KMS-11 (cell line): ENCODE measurements at regions not wholly inside any gene's neighbourhood (a gene's known extent, or its start where the extent isn't known, plus 50 kb on each side); places are given as distances from the start of the nearest gene placed in this dataset.
"Not testable (repeated sequence)": the region's sequence is repeated elsewhere in the genome, so short reads cannot be mapped to it uniquely, and the experiment has no call there.

Source experiments
- H2AFZ ChIP-seq: fragments of 200-600 bp; sonication (generic); 2 replicates; pipeline ENCODE4 v1.6.1; 2016; ENCODE audit warnings: antibody characterized with exemption, mixed run types, low read depth
- H3K27ac ChIP-seq: fragments of 200-600 bp; sonication (generic); 2 replicates; pipeline ENCODE4 v1.6.1; 2016; ENCODE audit warnings: mild to moderate bottlenecking, mixed run types
- H3K27me3 ChIP-seq: fragments of 200-600 bp; sonication (generic); 2 replicates; pipeline ENCODE4 v1.6.1; 2017; ENCODE audit warnings: mild to moderate bottlenecking, low read depth, mixed run types, moderate library complexity; ENCODE audit not compliant: insufficient read depth
- H3K36me3 ChIP-seq: fragments of 200-600 bp; sonication (generic); 2 replicates; pipeline ENCODE4 v1.6.1; 2017; ENCODE audit warnings: mild to moderate bottlenecking, mixed run types; ENCODE audit not compliant: insufficient read depth
- H3K4me1 ChIP-seq: fragments of 200-600 bp; sonication (generic); 2 replicates; pipeline ENCODE4 v1.6.1; 2016; ENCODE audit warnings: mild to moderate bottlenecking, low read depth, mixed run types; ENCODE audit not compliant: poor library complexity, severe bottlenecking
- H3K4me2 ChIP-seq: fragments of 200-600 bp; sonication (generic); 2 replicates; pipeline ENCODE4 v1.7.0; 2016; ENCODE audit warnings: mild to moderate bottlenecking, mixed run types
- H3K4me3 ChIP-seq: fragments of 200-600 bp; sonication (generic); IDR thresholded peaks from 2 replicates; pipeline ENCODE4 v1.6.1; 2017; ENCODE audit warnings: low read depth, low read length, mixed read lengths; ENCODE audit not compliant: insufficient read depth
- H3K79me2 ChIP-seq: fragments of 200-600 bp; sonication (generic); 2 replicates; pipeline ENCODE4 v1.6.1; 2016; ENCODE audit warnings: low read depth, mixed run types; ENCODE audit not compliant: insufficient read depth
- H3K9ac ChIP-seq: fragments of 200-600 bp; sonication (generic); 2 replicates; pipeline ENCODE4 v1.6.1; 2016; ENCODE audit warnings: mild to moderate bottlenecking, mixed run types
- H4K20me1 ChIP-seq: fragments of 200-600 bp; sonication (generic); 2 replicates; pipeline ENCODE4 v1.6.1; 2016; ENCODE audit warnings: mild to moderate bottlenecking, mixed run types; ENCODE audit not compliant: insufficient read depth
- TF ChIP-seq, protein P1 (sequence below): fragments of 200-600 bp; sonication (generic); conservative IDR thresholded peaks from 2 replicates; pipeline ENCODE4 v1.6.1; 2017; ENCODE audit warnings: low read depth, mild to moderate bottlenecking, antibody characterized with exemption, low read length, moderate library complexity, mixed read lengths

DNA sequence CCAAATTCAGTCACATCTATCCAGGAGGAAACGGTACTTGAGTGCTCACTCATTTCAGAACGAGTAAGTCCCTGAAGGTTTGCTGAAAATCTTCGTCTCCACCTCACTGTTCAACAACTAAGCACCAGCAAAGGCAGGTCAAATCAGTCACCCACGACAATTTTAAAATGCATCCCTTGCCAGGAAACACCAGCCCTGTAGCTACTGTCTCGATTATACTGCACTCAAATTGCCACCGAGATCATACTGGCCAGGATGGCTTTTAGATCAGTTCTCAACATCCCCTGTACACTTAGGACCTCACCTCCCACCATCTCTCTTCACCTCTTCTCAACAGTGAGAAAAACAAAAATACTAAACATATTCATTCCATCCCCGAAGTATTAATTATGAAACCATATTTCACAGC, 298.6 kb downstream of the AGTPBP1 start:
- Histone ChIP-seq H3K9ac (no peak overlapping the region), H3K4me1 (no peaks in the 10 kb centered on the region), H3K79me2 (no peaks in the 10 kb centered on the region), H4K20me1 (no peaks in the 10 kb centered on the region), H3K27ac (no peak overlapping the region), H3K27me3 (no peaks in the 10 kb centered on the region), H2AFZ (no peak overlapping the region), H3K4me3 (no peak overlapping the region), H3K4me2 (no peak overlapping the region), H3K36me3 (no peaks in the 10 kb centered on the region)
- TF ChIP-seq, protein P1, sequence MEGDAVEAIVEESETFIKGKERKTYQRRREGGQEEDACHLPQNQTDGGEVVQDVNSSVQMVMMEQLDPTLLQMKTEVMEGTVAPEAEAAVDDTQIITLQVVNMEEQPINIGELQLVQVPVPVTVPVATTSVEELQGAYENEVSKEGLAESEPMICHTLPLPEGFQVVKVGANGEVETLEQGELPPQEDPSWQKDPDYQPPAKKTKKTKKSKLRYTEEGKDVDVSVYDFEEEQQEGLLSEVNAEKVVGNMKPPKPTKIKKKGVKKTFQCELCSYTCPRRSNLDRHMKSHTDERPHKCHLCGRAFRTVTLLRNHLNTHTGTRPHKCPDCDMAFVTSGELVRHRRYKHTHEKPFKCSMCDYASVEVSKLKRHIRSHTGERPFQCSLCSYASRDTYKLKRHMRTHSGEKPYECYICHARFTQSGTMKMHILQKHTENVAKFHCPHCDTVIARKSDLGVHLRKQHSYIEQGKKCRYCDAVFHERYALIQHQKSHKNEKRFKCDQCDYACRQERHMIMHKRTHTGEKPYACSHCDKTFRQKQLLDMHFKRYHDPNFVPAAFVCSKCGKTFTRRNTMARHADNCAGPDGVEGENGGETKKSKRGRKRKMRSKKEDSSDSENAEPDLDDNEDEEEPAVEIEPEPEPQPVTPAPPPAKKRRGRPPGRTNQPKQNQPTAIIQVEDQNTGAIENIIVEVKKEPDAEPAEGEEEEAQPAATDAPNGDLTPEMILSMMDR = no peak

DNA sequence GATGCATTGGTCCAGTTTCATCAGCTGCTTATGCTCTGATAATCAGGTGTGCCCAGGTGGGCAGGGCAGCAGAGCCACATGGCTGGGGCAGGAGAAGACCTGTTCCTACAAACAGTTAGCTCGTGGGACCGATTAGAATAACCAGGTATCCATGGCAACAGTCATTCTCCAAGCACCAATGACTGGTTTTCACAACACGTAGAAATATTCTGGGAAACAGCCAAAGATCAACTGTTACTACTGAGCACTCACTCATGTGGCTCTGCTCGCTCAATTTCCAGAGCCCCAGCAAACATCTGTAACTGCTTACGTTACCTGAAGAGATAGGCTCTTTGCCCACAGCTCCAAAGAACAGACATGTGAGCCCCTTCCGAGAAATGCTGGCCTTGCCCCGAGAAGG, 302.0 kb downstream of the AGTPBP1 start:
- Histone ChIP-seq H2AFZ (no peak overlapping the region), H3K27me3 (no peaks in the 10 kb centered on the region), H3K4me1 (peaks cover 15% of the 10 kb centered on the region), H3K4me2 (no peak overlapping the region), H3K4me3 (no peak overlapping the region), H3K27ac (no peak overlapping the region), H3K36me3 (no peaks in the 10 kb centered on the region), H4K20me1 (no peaks in the 10 kb centered on the region), H3K9ac (no peak overlapping the region), H3K79me2 (no peaks in the 10 kb centered on the region)
- TF ChIP-seq, protein P1 = no peak

DNA sequence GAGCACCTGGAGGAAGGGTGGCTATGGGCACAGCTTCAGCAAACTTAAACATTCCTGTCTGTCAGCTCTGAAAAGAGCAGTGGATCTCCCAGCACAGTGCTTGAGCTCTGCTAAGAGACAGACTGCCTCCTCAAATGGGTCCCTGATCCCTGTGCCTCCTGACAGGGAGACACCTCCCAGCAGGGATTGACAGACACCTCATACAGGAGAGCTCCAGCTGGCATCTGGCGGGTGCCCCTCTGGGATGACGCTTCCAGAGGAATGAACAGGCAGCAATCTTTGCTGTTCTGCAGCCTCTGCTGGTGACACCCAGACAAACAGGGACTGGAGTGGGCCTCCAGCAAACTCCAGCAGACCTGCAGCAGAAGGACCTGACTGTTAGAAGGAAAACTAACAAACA, 307.8 kb downstream of the AGTPBP1 start:
- not testable (repeated sequence) for H3K9ac ChIP-seq, H3K27me3 ChIP-seq

DNA sequence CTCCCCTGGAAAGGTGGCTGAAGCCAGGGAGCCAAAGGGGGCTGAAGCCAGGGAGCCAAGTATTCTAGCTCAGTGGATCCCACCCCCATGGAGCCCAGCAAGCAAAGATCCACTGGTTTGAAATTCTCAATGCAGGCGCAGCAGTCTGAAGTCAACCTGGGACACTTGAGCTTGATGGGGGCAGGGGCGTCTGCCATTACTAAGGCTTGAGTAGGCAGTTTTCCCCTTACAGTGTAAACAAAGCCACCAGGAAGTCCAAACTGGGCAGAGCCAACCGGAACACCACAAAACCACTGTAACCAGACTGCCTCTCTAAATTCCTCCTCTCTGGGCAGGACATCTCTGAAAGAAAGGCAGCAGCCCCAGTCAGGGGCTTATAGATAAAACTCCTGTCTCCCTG, 308.2 kb downstream of the AGTPBP1 start:
- not testable (repeated sequence) for H3K27me3 ChIP-seq, H3K79me2 ChIP-seq, H3K4me3 ChIP-seq, H3K9ac ChIP-seq, H3K27ac ChIP-seq, H4K20me1 ChIP-seq, H3K36me3 ChIP-seq
- peak overlapping the region; percentile 54; the same call in 1 of the 2 replicates for H2AFZ ChIP-seq
- H3K4me2 ChIP-seq = peak overlapping the region; percentile 33; the same call in 1 of the 2 replicates
- peaks cover 42% of the 10 kb centered on the region for H3K4me1 ChIP-seq

More for the DNA sequence above, 307.8 kb downstream of the AGTPBP1 start:
- not testable (repeated sequence) for H3K4me3 ChIP-seq, H4K20me1 ChIP-seq, H3K36me3 ChIP-seq, H3K79me2 ChIP-seq, H3K27ac ChIP-seq
- H2AFZ ChIP-seq = 0 out of 2 replicates have a peak overlapping the region, but pooled peaks have one; percentile 54
- peaks cover 42% of the 10 kb centered on the region for H3K4me1 ChIP-seq
- peak overlapping the region; percentile 33; the same call in 1 of the 2 replicates for H3K4me2 ChIP-seq

DNA sequence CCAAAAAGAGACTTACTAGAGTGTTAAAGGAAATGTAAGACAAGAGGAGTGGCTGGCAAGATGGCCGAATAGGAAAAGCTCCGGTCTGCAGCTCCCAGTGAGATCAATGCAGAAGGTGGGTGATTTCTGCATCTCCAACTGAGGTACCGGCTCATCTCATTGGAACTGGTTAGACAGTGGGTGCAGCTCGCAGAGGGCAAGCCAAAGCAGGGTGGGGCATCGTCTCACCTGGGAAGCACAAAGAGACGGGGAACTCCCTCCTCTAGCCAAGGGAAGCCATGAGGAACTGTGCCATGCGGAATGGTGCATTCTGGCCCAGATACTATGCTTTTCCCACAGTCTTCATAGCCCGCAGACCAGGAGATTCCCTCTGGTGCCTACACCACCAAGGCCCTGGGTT, 308.7 kb downstream of the AGTPBP1 start:
- Histone ChIP-seq H3K27ac (no peak overlapping the region), H3K4me1 (peaks cover 42% of the 10 kb centered on the region), H3K79me2 (no peaks in the 10 kb centered on the region), H3K4me3 (no peak overlapping the region), H3K36me3 (no peaks in the 10 kb centered on the region), H3K4me2 (peak overlapping the region; percentile 33; the same call in 1 of the 2 replicates), H3K9ac (no peak overlapping the region), H4K20me1 (no peaks in the 10 kb centered on the region), H2AFZ (peak overlapping the region; percentile 54; the same call in 1 of the 2 replicates), H3K27me3 (no peaks in the 10 kb centered on the region)
- TF ChIP-seq, protein P1 = no peak
